Omental fat pad (tissue), 3 donors: ENCODE measurements at regions not wholly inside any gene's neighbourhood (a gene's known extent, or its start where the extent isn't known, plus 50 kb on each side); places are given as distances from the start of the nearest gene placed in this dataset.

Experiments
- ATAC-seq: fragments of 150-250 bp; one replicate; pipeline ENCODE4 v1.9.1; 2016; ENCODE audit warnings: mild to moderate bottlenecking, moderate library complexity; ENCODE audit not compliant: low FRiP score
- DNase-seq: peaks from one replicate; pipeline ENCODE4 v3.0.0-alpha.2; 2019; ENCODE audit warnings: low spot score
- TF ChIP-seq, protein P1 (sequence below), 3 donors: fragments of 450-650 bp; IDR thresholded peaks; one replicate each; pipeline ENCODE4 v1.5.1; 2016 to 2017; ENCODE audit warnings: antibody characterized with exemption in 3 of 3, mild to moderate bottlenecking in 3 of 3, moderate library complexity in 2 of 3

DNA sequence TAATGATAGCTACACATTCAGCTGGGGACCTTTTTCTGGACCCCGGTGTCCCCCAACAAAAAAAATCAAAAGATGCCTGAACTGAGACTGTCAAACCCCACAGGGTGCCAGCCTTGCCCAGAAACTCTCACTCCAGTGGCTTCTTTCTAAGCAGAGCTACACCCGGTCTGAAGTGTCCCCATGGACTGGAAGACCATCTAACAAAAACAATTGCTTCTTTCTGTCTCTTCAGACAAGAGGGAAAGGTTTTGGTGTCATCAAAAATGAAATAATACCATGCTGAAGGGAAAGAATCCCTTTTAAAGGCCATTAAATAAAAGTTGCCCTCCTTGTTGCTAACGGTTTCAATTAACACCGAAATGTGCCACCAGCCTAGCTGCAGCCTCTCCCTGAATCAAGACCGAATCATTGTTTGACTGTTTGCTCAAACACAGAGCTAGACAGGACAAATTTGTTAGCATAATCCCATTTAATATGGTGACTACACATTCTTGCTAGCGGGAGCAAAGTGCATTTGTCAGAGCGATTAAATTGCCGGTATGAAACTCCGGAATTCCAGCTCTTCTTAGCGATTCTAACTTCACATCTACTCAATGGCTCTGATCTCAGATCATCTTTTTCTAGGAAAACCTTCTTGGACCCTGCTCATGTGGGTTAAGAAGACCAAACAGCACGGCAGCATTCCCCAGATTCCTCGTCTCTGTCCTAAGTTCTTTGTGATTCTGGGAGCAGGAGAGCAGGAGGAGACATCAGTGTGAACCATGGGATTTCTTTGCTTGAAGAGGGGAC, 397.5 kb upstream of the PRKCQ start:
- ATAC-seq (no peak), DNase-seq (no peak)
- TF ChIP-seq, protein P1, sequence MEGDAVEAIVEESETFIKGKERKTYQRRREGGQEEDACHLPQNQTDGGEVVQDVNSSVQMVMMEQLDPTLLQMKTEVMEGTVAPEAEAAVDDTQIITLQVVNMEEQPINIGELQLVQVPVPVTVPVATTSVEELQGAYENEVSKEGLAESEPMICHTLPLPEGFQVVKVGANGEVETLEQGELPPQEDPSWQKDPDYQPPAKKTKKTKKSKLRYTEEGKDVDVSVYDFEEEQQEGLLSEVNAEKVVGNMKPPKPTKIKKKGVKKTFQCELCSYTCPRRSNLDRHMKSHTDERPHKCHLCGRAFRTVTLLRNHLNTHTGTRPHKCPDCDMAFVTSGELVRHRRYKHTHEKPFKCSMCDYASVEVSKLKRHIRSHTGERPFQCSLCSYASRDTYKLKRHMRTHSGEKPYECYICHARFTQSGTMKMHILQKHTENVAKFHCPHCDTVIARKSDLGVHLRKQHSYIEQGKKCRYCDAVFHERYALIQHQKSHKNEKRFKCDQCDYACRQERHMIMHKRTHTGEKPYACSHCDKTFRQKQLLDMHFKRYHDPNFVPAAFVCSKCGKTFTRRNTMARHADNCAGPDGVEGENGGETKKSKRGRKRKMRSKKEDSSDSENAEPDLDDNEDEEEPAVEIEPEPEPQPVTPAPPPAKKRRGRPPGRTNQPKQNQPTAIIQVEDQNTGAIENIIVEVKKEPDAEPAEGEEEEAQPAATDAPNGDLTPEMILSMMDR (IDR thresholded peaks at IDR 0.05): no peak

DNA sequence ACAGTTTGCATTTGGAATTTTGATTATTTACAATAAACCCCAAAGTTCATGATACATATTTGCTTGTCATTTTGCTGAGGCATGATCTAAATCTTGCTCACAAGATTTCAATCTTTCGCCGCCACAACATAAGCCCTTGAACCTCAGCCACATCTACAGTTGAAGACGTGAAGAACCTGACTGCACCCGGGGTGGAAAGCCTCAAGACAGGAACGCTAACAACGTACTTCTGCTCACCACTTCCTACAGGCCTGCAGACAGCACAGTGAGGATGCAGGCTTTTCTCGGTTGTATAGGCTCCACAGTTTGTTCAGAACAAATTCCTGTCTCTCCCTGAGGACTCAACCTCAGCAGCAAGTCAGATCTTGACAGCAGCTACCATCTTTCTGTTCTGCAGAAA, 393.8 kb upstream of the PRKCQ start:
- DNase-seq (no peak), ATAC-seq (no peak)
- TF ChIP-seq, protein P1 (IDR thresholded peaks at IDR 0.05): no peak

DNA sequence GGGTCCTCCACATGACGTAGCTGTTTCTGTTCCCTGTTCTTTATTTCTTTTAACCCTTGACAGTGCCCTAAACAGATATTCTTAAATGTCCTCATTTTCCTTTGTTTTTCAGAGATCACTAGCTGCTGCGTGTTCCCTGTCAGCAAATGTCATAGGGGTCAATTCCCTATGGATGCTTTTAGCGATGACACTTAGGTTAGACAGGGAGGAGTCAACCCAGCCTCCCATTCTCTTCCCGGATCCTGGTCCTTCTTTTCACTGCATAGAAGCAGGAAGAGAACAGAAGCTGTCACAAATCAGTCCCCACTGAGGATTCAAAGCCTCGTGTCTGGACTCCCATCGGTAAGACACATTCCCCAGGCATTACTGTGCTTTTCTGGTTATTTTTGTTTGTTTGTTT, 392.1 kb upstream of the PRKCQ start:
- DNase-seq (no peak), ATAC-seq (no peak)
- TF ChIP-seq, protein P1 (IDR thresholded peaks at IDR 0.05): no peak

DNA sequence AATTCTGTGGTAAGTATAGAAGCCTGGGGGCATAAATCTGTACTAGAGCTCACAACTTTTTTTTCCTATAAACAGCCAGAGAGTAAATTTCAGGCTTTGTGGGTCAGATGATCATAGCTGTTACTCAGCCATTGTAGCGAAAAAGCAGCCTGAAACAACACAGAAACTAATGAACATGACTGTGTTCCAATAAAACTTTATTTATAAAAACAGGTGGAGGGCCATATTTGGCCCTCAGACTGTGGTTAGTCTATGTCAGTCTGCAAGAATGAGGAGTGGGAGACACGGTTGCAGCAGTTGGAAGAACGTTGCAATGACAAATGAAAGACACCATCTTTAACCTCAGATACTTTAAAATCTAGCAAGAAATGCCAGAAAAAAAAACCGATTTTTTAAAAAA, 389.6 kb upstream of the PRKCQ start:
- DNase-seq (no peak), ATAC-seq (no peak)
- TF ChIP-seq, protein P1 (IDR thresholded peaks at IDR 0.05): no peak

DNA sequence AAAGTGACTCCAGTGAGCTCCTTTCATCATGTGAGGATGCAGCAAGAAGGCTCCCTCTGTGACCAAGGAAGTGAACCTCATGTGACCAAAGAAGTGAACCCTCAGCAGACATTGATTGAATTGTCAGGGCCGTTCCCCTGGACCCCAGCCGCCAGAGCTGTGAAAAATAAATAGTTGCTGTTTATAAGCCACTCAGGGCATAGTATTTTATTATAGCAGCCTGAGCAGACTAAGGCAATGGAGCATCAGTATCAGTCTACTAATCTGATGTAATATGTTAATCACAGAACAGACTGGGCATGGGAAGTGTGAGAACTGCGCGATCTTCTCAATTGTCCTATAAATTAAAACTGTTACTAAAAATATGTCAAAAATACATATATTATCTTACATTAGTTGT, 384.5 kb upstream of the PRKCQ start:
- TF ChIP-seq, protein P1 (IDR thresholded peaks at IDR 0.05): no peak
- no peak for ATAC-seq
- DNase-seq: no peak

DNA sequence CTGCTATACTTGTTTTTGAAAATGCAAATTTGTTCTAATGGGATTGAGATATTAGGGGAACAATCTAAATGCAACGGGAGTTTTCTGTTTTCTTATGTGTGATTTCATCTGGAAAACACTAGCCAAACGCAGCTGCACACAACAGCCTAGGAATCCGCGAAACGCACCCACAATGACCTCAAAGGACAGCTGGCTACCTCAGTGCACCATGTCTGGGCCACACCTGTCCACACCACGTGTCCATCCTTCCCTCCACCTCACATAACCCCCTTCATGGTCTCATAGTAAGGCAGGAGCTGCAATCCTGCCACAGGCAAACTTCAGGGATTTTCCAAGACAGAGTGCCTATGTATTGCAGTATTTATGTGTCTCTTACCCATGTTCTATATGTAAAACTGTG, 382.5 kb upstream of the PRKCQ start:
- TF ChIP-seq, protein P1 (IDR thresholded peaks at IDR 0.05): no peak
- no peak for ATAC-seq
- no peak for DNase-seq

DNA sequence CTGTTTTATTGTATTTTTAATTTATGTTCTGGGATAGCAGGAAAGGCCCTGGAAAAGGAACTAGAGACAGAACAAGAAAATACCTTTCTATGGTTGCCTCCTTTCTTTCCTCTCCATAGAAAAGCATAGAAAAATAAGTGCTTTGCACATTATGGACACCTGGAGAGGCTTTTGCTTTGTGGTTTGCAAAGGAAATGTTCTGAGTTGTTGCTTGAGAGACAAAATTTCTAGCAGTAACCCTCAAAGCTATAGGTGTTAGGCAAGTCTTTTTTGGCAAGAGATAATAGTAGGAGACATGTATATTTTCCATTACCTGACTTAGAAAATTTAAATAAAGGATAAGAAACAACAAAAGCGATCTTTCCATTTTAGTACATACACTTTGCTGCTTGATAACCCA, 378.6 kb upstream of the PRKCQ start:
- TF ChIP-seq, protein P1 (IDR thresholded peaks at IDR 0.05): no peak
- ATAC-seq: no peak

More for the DNA sequence above, 378.6 kb upstream of the PRKCQ start:
- DNase-seq: no peak
